Erythroblast (primary cell): ENCODE measurements at regions not wholly inside any gene's neighbourhood (a gene's known extent, or its start where the extent isn't known, plus 50 kb on each side); places are given as distances from the start of the nearest gene placed in this dataset.

Source experiments
- GATA1 ChIP-seq: IDR thresholded peaks from 2 replicates; pipeline ENCODE4 v1.6.1; 2011; ENCODE audit warnings: low read depth, mild to moderate bottlenecking, control low read depth, low read length, moderate library complexity
- POLR2A ChIP-seq: IDR thresholded peaks from 2 replicates; pipeline ENCODE4 v1.6.1; 2011; ENCODE audit warnings: mild to moderate bottlenecking, low read length

- TF ChIP-seq POLR2A, result no peak
- TF ChIP-seq GATA1, result no peak
These were observed 600.0 kb downstream of the QKI start for GRCh38 chr6:164014346-164015087.
